ENCODE measurements at regions not wholly inside any gene's neighbourhood (a gene's known extent, or its start where the extent isn't known, plus 50 kb on each side); places are given as distances from the start of the nearest gene placed in this dataset.
"Not testable (repeated sequence)": the region's sequence is repeated elsewhere in the genome, so short reads cannot be mapped to it uniquely, and the experiment has no call there.

DNA sequence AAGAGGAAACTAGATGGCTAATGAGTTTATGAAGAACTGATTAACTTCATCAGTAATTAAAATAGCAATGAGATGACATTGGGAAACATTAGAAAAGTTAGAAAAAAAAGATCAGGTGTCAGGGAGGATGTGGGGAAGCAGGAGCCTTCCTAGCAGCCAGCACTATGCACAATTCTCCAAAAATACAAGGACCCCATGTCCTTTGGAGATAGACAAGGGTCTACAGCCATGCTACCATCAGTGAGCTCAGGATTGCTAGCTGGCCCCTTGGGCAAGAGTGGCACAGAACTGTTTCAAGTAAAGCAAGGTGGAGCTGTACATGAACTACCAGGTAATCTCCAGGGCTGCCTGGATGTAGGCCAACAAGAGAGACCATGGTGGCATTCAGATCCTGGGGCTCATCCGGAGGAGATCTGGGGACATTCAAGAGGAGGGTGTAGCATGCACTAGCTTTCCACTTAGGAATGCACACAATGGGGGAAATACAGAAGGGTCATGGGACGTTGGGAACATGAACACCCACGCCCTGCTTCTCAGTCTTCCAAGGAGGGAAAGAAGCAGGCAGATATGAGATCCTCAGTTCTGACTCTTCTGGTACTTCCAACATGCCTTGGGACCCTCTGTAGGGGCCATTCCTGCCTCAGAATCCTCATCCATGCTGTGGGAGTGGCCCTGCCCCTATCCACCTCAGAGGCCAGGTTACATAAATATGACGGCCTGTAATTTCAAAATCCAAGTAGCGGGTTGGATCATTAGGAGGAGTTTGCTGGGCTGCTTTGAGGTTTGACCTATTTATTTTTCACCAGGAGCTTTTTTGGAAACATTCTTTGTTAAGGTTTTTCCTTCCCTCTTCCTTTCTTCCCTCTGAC lies 82.2 kb upstream of the HABP2 start:
- no peak for DNase-seq (ENCODE audit: low read depth)

- DNase-seq (ENCODE audit: low read depth): no peak
These were observed 81.4 kb upstream of the HABP2 start for GRCh38 chr10:113471241-113471996.

GRCh38 chr10:113473011-113473410 lies 79.8 kb upstream of the HABP2 start:
- DNase-seq (ENCODE audit: low read depth): no peak

- DNase-seq (ENCODE audit: low read depth): no peak
These were observed 79.0 kb upstream of the HABP2 start for GRCh38 chr10:113473851-113474250.

DNA sequence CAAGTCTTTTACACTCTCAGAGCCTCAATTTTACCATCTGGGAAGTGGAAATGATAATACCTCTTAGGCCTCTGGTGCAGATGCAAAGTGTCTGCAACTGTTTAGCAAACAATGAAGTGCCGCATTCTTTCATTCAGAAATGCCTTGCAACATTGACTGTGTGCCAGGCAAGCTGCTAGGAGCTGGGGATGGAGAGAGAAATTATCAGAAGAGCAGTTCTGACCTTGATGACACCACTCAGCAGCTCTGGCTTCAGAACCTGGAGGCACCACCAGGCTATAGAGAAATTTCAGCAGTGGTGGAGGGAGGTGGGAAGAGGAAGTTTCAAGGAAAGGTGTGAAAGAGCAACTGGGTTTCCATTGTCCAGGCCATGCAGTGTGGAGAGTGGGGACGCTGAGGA lies 78.1 kb upstream of the HABP2 start:
- no peak for DNase-seq (ENCODE audit: low read depth)

DNA sequence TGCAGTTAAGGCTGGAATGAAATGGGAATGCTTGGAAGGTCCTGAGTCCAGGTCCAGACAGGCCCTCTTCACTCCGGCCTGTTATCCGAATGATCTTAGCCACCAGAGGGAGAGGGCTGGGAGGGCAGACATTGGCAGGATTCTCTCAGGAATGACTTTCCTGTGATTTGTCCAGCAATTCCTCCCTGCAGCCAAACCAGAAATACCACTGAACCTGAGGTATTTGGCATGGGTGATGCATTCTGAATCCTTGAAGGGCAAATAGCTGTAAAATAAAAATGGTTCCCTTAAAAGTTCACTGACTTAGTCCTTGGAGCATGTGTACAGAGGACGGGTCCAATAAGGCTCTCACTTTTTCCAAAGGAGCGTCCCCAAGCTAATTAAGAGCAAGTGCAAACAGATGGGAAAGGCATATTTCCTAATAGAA lies 77.5 kb upstream of the HABP2 start:
- DNase-seq (ENCODE audit: low read depth): no peak

- DNase-seq (ENCODE audit: low read depth): no peak
These were observed 76.7 kb upstream of the HABP2 start for GRCh38 chr10:113476191-113476590.

DNA sequence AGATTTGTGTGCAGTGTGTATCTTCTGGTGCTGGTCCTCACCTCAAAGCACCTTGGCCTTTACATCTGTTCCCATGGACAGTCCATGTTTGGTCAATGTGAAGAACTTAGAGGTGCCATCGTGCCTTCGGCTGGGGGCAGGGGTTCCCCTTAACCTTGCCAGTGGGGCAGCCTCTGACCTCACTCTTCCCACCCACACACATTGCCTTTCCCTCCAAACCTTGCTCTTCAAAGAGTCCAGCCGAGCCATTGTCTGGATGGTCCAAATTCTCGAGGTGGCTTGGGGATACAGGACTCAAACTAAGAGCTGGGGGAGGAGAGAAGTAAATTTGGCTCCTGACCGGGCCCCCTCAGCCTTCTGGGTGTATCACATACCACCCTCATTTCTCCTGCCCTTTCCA lies 76.2 kb upstream of the HABP2 start:
- DNase-seq (ENCODE audit: low read depth): no peak

DNA sequence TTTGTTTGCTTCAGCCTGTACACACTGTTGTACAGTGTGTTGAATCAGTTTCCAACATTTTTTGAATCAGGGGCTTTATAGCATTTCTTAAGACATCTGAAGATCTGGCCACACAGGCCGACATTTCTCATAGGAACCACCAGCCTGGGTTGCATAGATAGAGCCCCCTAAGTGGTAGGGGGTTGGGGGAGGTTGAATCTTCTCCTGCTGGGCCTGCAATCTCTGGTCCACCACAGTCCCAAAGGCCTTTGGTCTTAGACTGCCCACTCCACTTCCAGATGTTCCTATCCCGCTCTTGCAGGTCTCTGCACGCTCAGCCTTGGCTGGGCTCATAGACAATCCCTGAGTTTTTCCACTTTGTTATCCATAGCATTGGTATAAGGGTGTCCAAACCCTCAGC lies 75.4 kb upstream of the HABP2 start:
- no peak for DNase-seq (ENCODE audit: low read depth)

DNA sequence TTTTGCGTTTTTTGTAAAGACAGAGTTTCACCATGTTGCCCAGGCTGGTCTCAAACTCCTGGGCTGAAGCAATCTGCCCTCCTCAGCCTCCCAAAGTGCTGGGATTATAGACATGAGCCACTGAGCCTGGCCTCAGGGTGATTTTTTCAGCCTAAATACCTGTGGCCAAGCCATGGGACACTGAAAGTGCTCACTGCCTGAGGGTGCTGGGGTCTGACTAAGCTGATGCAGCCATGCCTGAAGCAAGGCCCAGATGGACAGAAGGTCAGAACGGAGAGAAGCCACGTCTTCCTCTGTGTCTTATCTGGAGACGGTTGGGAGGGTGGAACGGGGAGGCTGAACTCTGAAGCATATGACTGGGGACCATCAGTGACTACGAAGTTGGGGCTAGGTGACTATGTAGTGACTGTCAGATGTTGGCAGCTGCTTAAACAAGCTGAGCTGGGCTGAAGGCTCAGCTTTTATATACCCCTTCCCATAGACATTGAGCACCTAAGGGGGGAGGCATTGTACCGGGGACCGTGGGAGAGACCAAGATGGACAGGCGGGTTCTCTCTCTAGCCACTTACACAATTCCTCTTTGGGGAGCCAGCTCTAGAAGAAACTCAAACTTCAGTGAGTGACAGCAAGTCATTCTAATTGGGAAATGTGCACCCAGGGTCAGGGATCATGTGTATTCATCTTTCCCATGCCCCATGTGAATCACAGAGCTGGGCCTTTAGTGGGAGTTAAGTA lies 73.3 kb upstream of the HABP2 start:
- DNase-seq (ENCODE audit: low read depth): no peak

DNA sequence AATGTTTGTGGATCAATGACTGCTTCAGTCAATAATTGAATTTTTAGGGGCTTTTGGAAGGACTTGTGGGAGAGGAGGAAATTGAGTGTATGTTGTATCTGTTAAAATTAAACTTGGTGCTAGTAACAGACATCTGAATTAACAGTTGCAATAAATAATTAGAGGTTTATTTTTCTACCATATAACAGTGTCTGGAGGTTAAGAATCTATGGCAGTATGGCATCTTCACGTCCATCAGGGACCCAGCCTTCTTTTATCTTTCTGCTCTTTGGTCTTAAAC lies 72.8 kb upstream of the HABP2 start:
- DNase-seq (ENCODE audit: low read depth): no peak

GRCh38 chr10:113480851-113481502 lies 71.9 kb upstream of the HABP2 start:
- no peak for DNase-seq (ENCODE audit: low read depth)

DNA sequence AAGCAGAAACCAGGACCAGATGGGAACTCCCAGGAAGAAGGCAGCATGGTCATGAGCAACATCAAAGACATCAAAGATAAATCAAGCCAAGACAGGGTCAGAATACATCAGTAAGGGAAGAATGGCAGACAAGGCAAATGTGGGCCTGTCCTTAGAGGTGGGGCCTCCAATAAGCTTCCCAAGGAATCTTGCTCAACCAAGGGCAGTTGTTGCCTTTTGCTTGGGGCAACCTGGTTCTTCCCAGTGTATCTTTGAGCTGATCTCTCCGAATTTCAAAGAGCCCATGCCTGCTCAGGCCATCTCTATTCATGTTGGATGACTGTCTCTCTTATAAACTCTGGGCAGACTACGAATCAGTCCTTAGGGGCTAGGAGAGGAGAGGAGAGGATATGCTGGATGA lies 68.4 kb upstream of the HABP2 start:
- no peak for DNase-seq (ENCODE audit: low read depth)

- no peak for DNase-seq (ENCODE audit: low read depth)
These were observed 67.1 kb upstream of the HABP2 start for GRCh38 chr10:113485736-113486135.

DNA sequence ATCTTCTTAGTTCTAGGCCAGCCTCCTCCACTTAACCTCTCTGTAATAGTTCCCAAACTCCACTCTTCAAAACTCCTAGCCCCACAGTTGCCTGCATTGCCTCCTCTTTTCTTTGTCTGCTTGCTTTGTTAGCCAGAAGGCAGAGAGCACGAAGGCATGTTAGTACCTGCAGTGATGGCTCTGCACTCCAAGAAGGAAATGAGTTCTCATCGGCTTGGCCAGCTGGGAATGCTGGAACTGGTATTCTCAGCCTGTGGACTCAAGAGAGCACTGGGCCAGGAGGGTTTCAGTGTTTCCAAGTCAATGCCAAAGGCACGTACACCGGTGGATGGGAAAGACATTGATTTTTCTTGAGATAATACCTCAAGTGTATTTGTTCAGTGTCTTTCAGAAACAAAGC lies 66.3 kb upstream of the HABP2 start:
- DNase-seq (ENCODE audit: low read depth): no peak

DNA sequence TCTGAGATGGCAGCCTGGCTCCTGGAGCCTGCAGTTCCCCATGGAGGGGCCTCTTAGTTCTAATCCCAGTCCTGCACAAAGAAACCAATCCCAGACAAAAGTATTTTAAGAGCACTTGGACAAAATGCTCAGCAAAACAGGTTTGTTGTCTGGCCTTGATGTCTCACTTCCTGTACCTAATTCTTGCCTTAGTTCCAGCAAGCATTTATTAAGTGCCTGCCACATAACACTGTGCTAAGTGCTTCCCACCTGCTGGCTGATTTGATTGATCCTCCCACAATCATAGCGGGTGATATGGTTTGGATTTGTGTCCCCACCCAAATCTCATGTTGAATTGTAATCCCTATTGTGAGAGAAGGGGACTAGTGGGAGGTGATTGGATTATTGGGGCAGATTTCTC lies 65.7 kb upstream of the HABP2 start:
- no peak for DNase-seq (ENCODE audit: low read depth)

DNA sequence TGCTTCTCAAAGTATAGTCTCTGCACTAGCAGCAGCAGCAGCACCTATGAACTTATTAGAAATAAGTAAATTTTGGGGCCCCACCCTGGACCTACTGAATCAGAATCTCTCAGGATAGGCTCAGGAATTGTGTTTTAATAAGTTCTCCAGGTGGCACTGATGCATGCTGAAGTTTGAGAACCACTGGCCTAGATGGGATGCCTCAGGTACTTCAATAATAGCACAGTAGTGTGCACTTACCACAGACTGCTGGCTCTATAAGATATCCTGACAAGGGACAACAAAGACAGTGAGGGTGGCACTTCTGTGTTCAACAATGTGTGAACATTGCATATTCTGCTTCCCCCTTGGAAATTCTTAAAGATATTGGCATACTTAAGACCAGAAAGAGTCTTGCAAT lies 64.7 kb upstream of the HABP2 start:
- DNase-seq (ENCODE audit: low read depth): no peak

GRCh38 chr10:113489522-113489921 lies 63.3 kb upstream of the HABP2 start:
- not testable (repeated sequence) for DNase-seq (ENCODE audit: low read depth)

- no peak for DNase-seq (ENCODE audit: low read depth)
These were observed 60.8 kb upstream of the HABP2 start for GRCh38 chr10:113491967-113492565.

DNA sequence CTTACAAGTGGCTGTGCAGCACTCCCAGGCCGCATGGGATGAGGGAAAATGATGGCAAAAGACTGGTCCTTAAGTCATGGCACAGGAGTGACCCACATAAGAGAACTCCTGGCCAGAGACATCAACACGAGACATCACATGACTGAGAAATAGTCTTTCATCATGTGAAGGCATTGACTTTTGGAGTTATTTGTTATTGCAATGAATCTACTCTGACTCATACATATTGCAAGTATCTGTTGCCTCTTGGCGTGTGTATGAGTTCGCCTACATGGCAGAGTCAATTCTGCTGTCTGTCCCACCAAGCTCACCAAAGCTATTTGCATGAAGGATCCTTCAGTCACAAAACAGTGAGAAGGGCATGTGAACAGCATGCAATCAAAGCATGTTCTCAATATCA lies 59.7 kb upstream of the HABP2 start:
- no peak for DNase-seq (ENCODE audit: low read depth)

DNA sequence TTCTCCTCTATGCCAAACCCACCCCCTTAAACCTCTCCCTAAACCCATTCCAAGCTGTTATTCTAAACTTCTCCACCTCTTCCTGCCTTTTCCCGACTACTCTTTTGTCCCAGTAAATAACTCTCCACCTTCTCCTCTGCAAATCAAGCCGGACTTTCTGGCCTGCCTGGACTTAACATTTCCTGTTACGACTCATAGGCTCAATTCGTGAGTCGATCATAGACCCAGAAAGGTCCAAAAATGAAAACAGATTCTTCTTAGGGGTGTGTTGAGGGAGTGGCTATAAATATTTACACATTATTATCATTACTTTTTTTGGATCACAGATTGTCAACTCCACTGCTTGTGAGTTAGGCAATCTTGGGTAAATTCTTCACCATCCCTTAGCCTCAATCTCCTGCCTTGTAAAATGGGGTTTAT lies 59.0 kb upstream of the HABP2 start:
- no peak for DNase-seq (ENCODE audit: low read depth)

GRCh38 chr10:113494761-113495160 lies 58.1 kb upstream of the HABP2 start:
- DNase-seq (ENCODE audit: low read depth): no peak

Measured in activated T-helper 1 cell treated with Interleukin-2 at 50 U/mL for 16 hours (primary cell).